IMR-90 (cell line): ENCODE measurements at regions not wholly inside any gene's neighbourhood (a gene's known extent, or its start where the extent isn't known, plus 50 kb on each side); places are given as distances from the start of the nearest gene placed in this dataset.

ENCODE experiments used
- ATAC-seq: fragments of 200-7000 bp; cut with Tn5 transposase; 2 replicates; pipeline ENCODE4 v1.9.1; 2020; ENCODE audit warnings: low read depth, mild to moderate bottlenecking, moderate library complexity
- BruUV-seq: library from RNA; stranded (reverse); fragments of 400-500 nt; replicated peaks from 2 replicates; lab custom pipeline; 2021; lab: Mats Ljungman, UMichigan
- CTCF ChIA-PET: fragments of 300-600 bp; formaldehyde crosslinking; extraction: SDS; loops from one replicate; lab custom pipeline; 2021; ENCODE audit warnings: antibody characterized with exemption; lab: Yijun Ruan, JAX
- POLR2A ChIA-PET: fragments of 300-600 bp; sonication (Branson Sonifier 250); formaldehyde crosslinking; loops from one replicate; lab custom pipeline; 2022; ENCODE audit warnings: antibody characterized with exemption; ENCODE audit not compliant: unreplicated experiment; lab: Charles Lee
- DNase-seq: peaks from one replicate; pipeline ENCODE4 v3.0.0; 2013
- H2AFZ ChIP-seq: replicated peaks from 2 replicates; pipeline ENCODE3; 2013; ENCODE audit warnings: low read length, mild to moderate bottlenecking; ENCODE audit not compliant: poor library complexity
- H2AK5ac ChIP-seq: 2 replicates; pipeline ENCODE4 v1.6.1; 2013; ENCODE audit warnings: low read depth, low read length, inconsistent platforms
- H2AK9ac ChIP-seq: replicated peaks from 2 replicates; pipeline ENCODE3; 2013; ENCODE audit warnings: mild to moderate bottlenecking, low read depth, low read length, moderate library complexity; ENCODE audit not compliant: poor library complexity
- H2BK120ac ChIP-seq: 2 replicates; pipeline ENCODE4 v1.6.1; 2013; ENCODE audit warnings: low read depth, low read length, inconsistent platforms
- H2BK15ac ChIP-seq: 3 replicates; pipeline ENCODE4 v1.6.1; 2013; ENCODE audit warnings: low read depth, low read length, inconsistent platforms
- H2BK20ac ChIP-seq: 2 replicates; pipeline ENCODE4 v1.6.1; 2013; ENCODE audit warnings: low read depth, mild to moderate bottlenecking, inconsistent platforms, low read length, moderate library complexity
- H2BK5ac ChIP-seq: 2 replicates; pipeline ENCODE4 v1.6.1; 2013; ENCODE audit warnings: mild to moderate bottlenecking, low read depth, low read length, inconsistent platforms; ENCODE audit not compliant: poor library complexity, severe bottlenecking
- H3K14ac ChIP-seq: replicated peaks from 2 replicates; pipeline ENCODE4 v1.6.1; 2013; ENCODE audit warnings: low read depth, low read length, inconsistent platforms
- H3K18ac ChIP-seq: 2 replicates; pipeline ENCODE4 v1.6.1; 2013; ENCODE audit warnings: low read depth, low read length, control low read depth
- H3K23ac ChIP-seq: 2 replicates; pipeline ENCODE4 v1.6.1; 2013; ENCODE audit warnings: low read depth, low read length, inconsistent platforms
- H3K27ac ChIP-seq: 2 replicates; pipeline ENCODE4 v1.5.1; 2013; ENCODE audit warnings: mild to moderate bottlenecking, control low read depth, low read length; ENCODE audit not compliant: insufficient read depth
- H3K27me3 ChIP-seq: 2 replicates; pipeline ENCODE4 v1.6.1; 2013; ENCODE audit warnings: low read length; ENCODE audit not compliant: control insufficient read depth, insufficient read depth
- H3K36me3 ChIP-seq: 2 replicates; pipeline ENCODE4 v1.6.1; 2013; ENCODE audit warnings: low read length, mixed read lengths; ENCODE audit not compliant: control insufficient read depth, insufficient read depth
- H3K4ac ChIP-seq: 2 replicates; pipeline ENCODE4 v1.6.1; 2013; ENCODE audit warnings: low read depth, low read length, inconsistent platforms
- H3K4me1 ChIP-seq: 2 replicates; pipeline ENCODE4 v1.6.1; 2013; ENCODE audit warnings: low read length, mixed read lengths; ENCODE audit not compliant: control insufficient read depth, insufficient read depth
- H3K4me2 ChIP-seq: 2 replicates; pipeline ENCODE4 v1.6.1; 2013; ENCODE audit warnings: low read depth, mild to moderate bottlenecking, control low read depth, low read length, moderate library complexity
- H3K4me3 ChIP-seq: 2 replicates; pipeline ENCODE4 v1.5.1; 2013; ENCODE audit warnings: low read depth, mild to moderate bottlenecking, control low read depth, low read length, moderate library complexity; ENCODE audit not compliant: insufficient read depth
- H3K56ac ChIP-seq: 2 replicates; pipeline ENCODE4 v1.6.1; 2013; ENCODE audit warnings: low read length, inconsistent platforms; ENCODE audit not compliant: insufficient read depth; ENCODE audit errors: extremely low read depth
- H3K79me1 ChIP-seq, 2 experiments: 2 replicates each; pipeline ENCODE4 v1.6.1; 2013; ENCODE audit warnings: low read length in 2 of 2, inconsistent platforms in 1 of 2, low read depth in 1 of 2
- H3K9ac ChIP-seq: 2 replicates; pipeline ENCODE4 v1.6.1; 2013; ENCODE audit warnings: low read depth, low read length, control low read depth
- H3K9me1 ChIP-seq: 2 replicates; pipeline ENCODE4 v1.6.1; 2013; ENCODE audit warnings: low read length, inconsistent platforms; ENCODE audit not compliant: insufficient read depth
- H3K9me3 ChIP-seq: 2 replicates; pipeline ENCODE4 v1.6.1; 2013; ENCODE audit warnings: low read length; ENCODE audit not compliant: control insufficient read depth, insufficient read depth
- H4K20me1 ChIP-seq: 2 replicates; pipeline ENCODE4 v1.6.1; 2013; ENCODE audit warnings: low read length, inconsistent platforms; ENCODE audit not compliant: insufficient read depth
- H4K5ac ChIP-seq: 2 replicates; pipeline ENCODE4 v1.6.1; 2013; ENCODE audit warnings: mild to moderate bottlenecking, low read depth, low read length, control low read depth
- H4K8ac ChIP-seq, 2 experiments: 2 replicates each; pipeline ENCODE4 v1.6.1; 2013; ENCODE audit warnings: low read depth in 2 of 2, low read length in 2 of 2, control low read depth in 1 of 2, inconsistent platforms in 1 of 2
- H4K91ac ChIP-seq: 2 replicates; pipeline ENCODE4 v1.6.1; 2013; ENCODE audit warnings: low read depth, low read length, inconsistent platforms; ENCODE audit not compliant: insufficient read depth
- BHLHE40 ChIP-seq: fragments of 150-350 bp; IDR thresholded peaks from 2 replicates; pipeline ENCODE4 v1.6.1; 2016; ENCODE audit warnings: mild to moderate bottlenecking, low read depth, low read length
- CEBPB ChIP-seq: IDR thresholded peaks from 2 replicates; pipeline ENCODE4 v1.6.1; 2012; ENCODE audit warnings: low read depth, low read length, improper control_type of control experiment
- CHD1 ChIP-seq: IDR thresholded peaks from 2 replicates; pipeline ENCODE4 v1.6.1; 2012; ENCODE audit warnings: low read depth, low read length, improper control_type of control experiment
- FOS ChIP-seq: fragments of 150-350 bp; IDR thresholded peaks from 2 replicates; pipeline ENCODE4 v1.6.1; 2016; ENCODE audit warnings: low read depth, low read length
- MAFK ChIP-seq: IDR thresholded peaks from 2 replicates; pipeline ENCODE4 v1.6.1; 2012; ENCODE audit warnings: low read depth, low read length, improper control_type of control experiment
- MXI1 ChIP-seq: IDR thresholded peaks from 2 replicates; pipeline ENCODE4 v1.6.1; 2012; ENCODE audit warnings: low read depth, mild to moderate bottlenecking, low read length, moderate library complexity, borderline replicate concordance
- NFE2L2 ChIP-seq: fragments of 150-350 bp; IDR thresholded peaks from 2 replicates; pipeline ENCODE4 v1.6.1; 2016; ENCODE audit warnings: low read depth, mild to moderate bottlenecking, low read length
- RAD21 ChIP-seq: IDR thresholded peaks from 2 replicates; pipeline ENCODE4 v1.6.1; 2012; ENCODE audit warnings: low read length, improper control_type of control experiment
- RCOR1 ChIP-seq: IDR thresholded peaks from 2 replicates; pipeline ENCODE4 v1.6.1; 2012; ENCODE audit warnings: mild to moderate bottlenecking, low read length, improper control_type of control experiment; ENCODE audit not compliant: insufficient replicate concordance
- RFX5 ChIP-seq: IDR thresholded peaks from 2 replicates; pipeline ENCODE4 v1.8.0; 2012; ENCODE audit warnings: low read depth, mild to moderate bottlenecking, low read length, moderate library complexity
- SMC3 ChIP-seq: fragments of 150-350 bp; IDR thresholded peaks from 2 replicates; pipeline ENCODE4 v1.6.1; 2016; ENCODE audit warnings: low read depth, mild to moderate bottlenecking, antibody characterized with exemption, low read length, moderate library complexity
- WGBS, 2 experiments: methylation state at CpG; one replicate each; pipeline versions ENCODE4 v1.1.5 to v1.1.7; 2013; ENCODE audit warnings: missing lambda C conversion rate in 2 of 2; ENCODE audit not compliant: insufficient read length in 1 of 2; ENCODE audit errors: extremely low coverage in 2 of 2; 5-methylcytosine and 5-hydroxymethylcytosine counted together
- dilution Hi-C: fragments of 300-500 bp; cut with HindIII; formaldehyde crosslinking; loops from one replicate; pipeline ENCODE4 v1.14.3; 2018; ENCODE audit warnings: low sequenced_read_pairs; ENCODE audit not compliant: unreplicated experiment
- in situ Hi-C: fragments of 300-500 bp; cut with MboI; formaldehyde crosslinking; loops from 3 replicates; pipeline ENCODE4 v1.14.3; 2019; ENCODE audit warnings: low sequenced_read_pairs, inconsistent platforms, mixed read lengths
- intact Hi-C: fragments of 100-400 bp; cut with micrococcal nuclease; formaldehyde crosslinking; loops from 2 replicates; pipeline ENCODE4 v1.10.0; 2022
- TF ChIP-seq, protein P1 (sequence below): conservative IDR thresholded peaks from 2 replicates; pipeline ENCODE4 v1.5.1; 2012; ENCODE audit warnings: mild to moderate bottlenecking, low read depth, low read length, improper control_type of control experiment
- TF ChIP-seq, protein P2 (sequence below): fragments of 150-350 bp; IDR thresholded peaks from 2 replicates; pipeline ENCODE4 v1.6.1; 2017; ENCODE audit warnings: mild to moderate bottlenecking, antibody characterized with exemption, low read length, low read depth
- TF ChIP-seq, protein P3 (sequence below): fragments of 150-350 bp; IDR thresholded peaks from 2 replicates; pipeline ENCODE4 v1.6.1; 2016; ENCODE audit warnings: low read depth, mild to moderate bottlenecking, low read length, moderate library complexity, borderline replicate concordance

DNA sequence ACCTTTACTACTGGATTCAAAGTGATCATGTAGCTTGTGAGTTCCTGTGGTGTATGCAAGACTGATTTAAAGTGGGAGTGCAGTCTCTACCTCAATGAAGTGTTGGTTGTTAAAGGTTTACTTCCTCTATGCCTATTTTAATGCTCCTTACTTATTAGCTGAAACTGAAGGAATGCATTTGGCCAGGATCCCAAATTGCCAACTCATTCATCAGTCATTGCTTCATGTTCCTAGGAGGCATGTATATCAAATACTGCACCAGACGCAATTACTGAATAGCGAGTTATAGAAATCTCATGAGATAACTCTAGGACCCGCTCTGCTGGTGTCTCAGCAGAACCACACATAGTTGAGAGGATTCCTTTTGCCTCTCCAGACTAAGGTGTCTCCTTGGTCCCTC is 143.0 kb upstream of the RPS23 start:
- Histone ChIP-seq H2AK5ac (peak overlapping the region; percentile 36; the same call in 1 of the 2 replicates), H3K4ac (peak overlapping the region; percentile 74), H3K18ac (peak overlapping the region; percentile 18; the same call in 1 of the 2 replicates), H2BK20ac (peak overlapping the region; percentile 82), H4K91ac (0 out of 2 replicates have a peak overlapping the region, but pooled peaks have one; percentile 74), H3K23ac (no peak overlapping the region), H3K14ac (peak overlapping the region; percentile 77), H3K9ac (no peak overlapping the region), H4K20me1 (no peaks in the 10 kb centered on the region), H2AFZ (peak overlapping the region; percentile 39), H3K36me3 (no peaks in the 10 kb centered on the region), H3K4me1 (peaks cover 10% of the 10 kb centered on the region), H2BK5ac (no peak overlapping the region), H2BK15ac (0 out of 3 replicates have a peak overlapping the region, but pooled peaks have one; percentile 62), H2AK9ac (no peak overlapping the region), H4K8ac (0 out of 4 replicates have a peak overlapping the region, but pooled peaks of 1 of the 2 experiments have one; percentile 67), H3K56ac (no peak overlapping the region), H3K9me3 (no peaks in the 10 kb centered on the region), H4K5ac (no peak overlapping the region; the same call in 1 of the 2 replicates), H3K79me1 (no peaks in the 10 kb centered on the region), H3K9me1 (peaks cover 9% of the 10 kb centered on the region), H3K4me2 (no peak overlapping the region), H3K27ac (no peak overlapping the region), H2BK120ac (peak overlapping the region; percentile 79), H3K27me3 (no peaks in the 10 kb centered on the region), H3K4me3 (no peak overlapping the region)
- WGBS, 2 experiments: no CpG with 5 or more reads among the region's 3 CpGs
- POLR2A ChIA-PET: no interaction called here
- DNase-seq (peak; percentile 89), ATAC-seq (peak; percentile 83)
- CTCF ChIA-PET: interaction anchor here (2.5 kb wide), 1 partner anchor 57 kb away, joined by 7 read pairs; no protein-coding TSS in a partner anchor
- in situ Hi-C loops (no loop called here), dilution Hi-C loops (no loop called here), intact Hi-C loops (no loop called here)
- TF ChIP-seq BHLHE40 (no peak), NFE2L2 (0 out of 2 replicates have a peak, but pooled peaks have one; percentile 14), SMC3 (peak; percentile 61), FOS (no peak), RAD21 (peak; percentile 57), RFX5 (no peak), CEBPB (peak; percentile 86), MXI1 (no peak), CHD1 (no peak), RCOR1 (peak; percentile 19), MAFK (no peak)
- TF ChIP-seq, protein P1, sequence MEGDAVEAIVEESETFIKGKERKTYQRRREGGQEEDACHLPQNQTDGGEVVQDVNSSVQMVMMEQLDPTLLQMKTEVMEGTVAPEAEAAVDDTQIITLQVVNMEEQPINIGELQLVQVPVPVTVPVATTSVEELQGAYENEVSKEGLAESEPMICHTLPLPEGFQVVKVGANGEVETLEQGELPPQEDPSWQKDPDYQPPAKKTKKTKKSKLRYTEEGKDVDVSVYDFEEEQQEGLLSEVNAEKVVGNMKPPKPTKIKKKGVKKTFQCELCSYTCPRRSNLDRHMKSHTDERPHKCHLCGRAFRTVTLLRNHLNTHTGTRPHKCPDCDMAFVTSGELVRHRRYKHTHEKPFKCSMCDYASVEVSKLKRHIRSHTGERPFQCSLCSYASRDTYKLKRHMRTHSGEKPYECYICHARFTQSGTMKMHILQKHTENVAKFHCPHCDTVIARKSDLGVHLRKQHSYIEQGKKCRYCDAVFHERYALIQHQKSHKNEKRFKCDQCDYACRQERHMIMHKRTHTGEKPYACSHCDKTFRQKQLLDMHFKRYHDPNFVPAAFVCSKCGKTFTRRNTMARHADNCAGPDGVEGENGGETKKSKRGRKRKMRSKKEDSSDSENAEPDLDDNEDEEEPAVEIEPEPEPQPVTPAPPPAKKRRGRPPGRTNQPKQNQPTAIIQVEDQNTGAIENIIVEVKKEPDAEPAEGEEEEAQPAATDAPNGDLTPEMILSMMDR: peak; percentile 48
- TF ChIP-seq, protein P2, sequence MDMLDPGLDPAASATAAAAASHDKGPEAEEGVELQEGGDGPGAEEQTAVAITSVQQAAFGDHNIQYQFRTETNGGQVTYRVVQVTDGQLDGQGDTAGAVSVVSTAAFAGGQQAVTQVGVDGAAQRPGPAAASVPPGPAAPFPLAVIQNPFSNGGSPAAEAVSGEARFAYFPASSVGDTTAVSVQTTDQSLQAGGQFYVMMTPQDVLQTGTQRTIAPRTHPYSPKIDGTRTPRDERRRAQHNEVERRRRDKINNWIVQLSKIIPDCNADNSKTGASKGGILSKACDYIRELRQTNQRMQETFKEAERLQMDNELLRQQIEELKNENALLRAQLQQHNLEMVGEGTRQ: no peak
- TF ChIP-seq, protein P3, sequence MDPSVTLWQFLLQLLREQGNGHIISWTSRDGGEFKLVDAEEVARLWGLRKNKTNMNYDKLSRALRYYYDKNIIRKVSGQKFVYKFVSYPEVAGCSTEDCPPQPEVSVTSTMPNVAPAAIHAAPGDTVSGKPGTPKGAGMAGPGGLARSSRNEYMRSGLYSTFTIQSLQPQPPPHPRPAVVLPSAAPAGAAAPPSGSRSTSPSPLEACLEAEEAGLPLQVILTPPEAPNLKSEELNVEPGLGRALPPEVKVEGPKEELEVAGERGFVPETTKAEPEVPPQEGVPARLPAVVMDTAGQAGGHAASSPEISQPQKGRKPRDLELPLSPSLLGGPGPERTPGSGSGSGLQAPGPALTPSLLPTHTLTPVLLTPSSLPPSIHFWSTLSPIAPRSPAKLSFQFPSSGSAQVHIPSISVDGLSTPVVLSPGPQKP: no peak
- no TSS peak for BruUV-seq
